Lung (tissue), 11 donors: ENCODE measurements at regions not wholly inside any gene's neighbourhood (a gene's known extent, or its start where the extent isn't known, plus 50 kb on each side); places are given as distances from the start of the nearest gene placed in this dataset.

Experiments used
- ATAC-seq: fragments of 200-7000 bp; cut with Tn5 transposase; one replicate; pipeline ENCODE4 v1.9.1; 2020; ENCODE audit warnings: moderate number of reproducible peaks; ENCODE audit not compliant: insufficient read depth, low FRiP score
- DNase-seq, 3 donors: peaks; one replicate each; pipeline ENCODE4 v3.0.0-alpha.2; 2013 to 2017
- H3K27ac ChIP-seq, 2 donors: one replicate each; pipeline ENCODE4 v1.5.1; 2013; ENCODE audit warnings: mild to moderate bottlenecking in 2 of 2, moderate library complexity in 2 of 2, control low read depth in 1 of 2, inconsistent platforms in 1 of 2, low read depth in 1 of 2, low read length in 1 of 2
- H3K27me3 ChIP-seq, 3 donors: one replicate each; pipeline ENCODE4 v1.5.1; 2013; ENCODE audit warnings: low read length in 2 of 3; ENCODE audit not compliant: control insufficient read depth in 3 of 3, insufficient read depth in 3 of 3
- H3K36me3 ChIP-seq, 4 donors: one replicate each; pipeline ENCODE4 v1.5.1; 2013; ENCODE audit warnings: low read length in 4 of 4, mild to moderate bottlenecking in 1 of 4, moderate library complexity in 1 of 4; ENCODE audit not compliant: control insufficient read depth in 4 of 4, insufficient read depth in 4 of 4
- H3K4me1 ChIP-seq, 5 donors: one replicate each; pipeline ENCODE4 v1.5.1; 2013; ENCODE audit warnings: low read length in 5 of 5, mild to moderate bottlenecking in 2 of 5, moderate library complexity in 1 of 5; ENCODE audit not compliant: control insufficient read depth in 5 of 5, insufficient read depth in 5 of 5
- H3K4me3 ChIP-seq: one replicate; pipeline ENCODE4 v1.5.1; 2013; ENCODE audit warnings: mild to moderate bottlenecking, control low read depth, moderate library complexity
- H3K9ac ChIP-seq, 2 donors: one replicate each; pipeline ENCODE4 v1.5.1; 2013; ENCODE audit warnings: low read length in 2 of 2, control low read depth in 1 of 2; ENCODE audit not compliant: insufficient read depth in 1 of 2
- H3K9me3 ChIP-seq, 4 donors: one replicate each; pipeline ENCODE4 v1.5.1; 2013; ENCODE audit warnings: low read length in 3 of 4, mild to moderate bottlenecking in 1 of 4, moderate library complexity in 1 of 4; ENCODE audit not compliant: control insufficient read depth in 4 of 4, insufficient read depth in 3 of 4
- CTCF ChIP-seq: IDR thresholded peaks from 2 replicates; pipeline ENCODE4 v1.5.1; 2012; ENCODE audit warnings: mild to moderate bottlenecking; ENCODE audit errors: control extremely low read depth, extremely low read depth
- WGBS, 2 donors: extraction: QIAGEN DNeasy Blood & Tissue Kit; methylation state at CpG; one replicate each; pipeline ENCODE4 v1.1.7; 2013; 5-methylcytosine and 5-hydroxymethylcytosine counted together
- donor health status: control.
- donor health status: control.
- donor health status: Bipolar disorder and iron deficiency.
- donor health status: healthy.
- donor health status: DM: yes; HTN: yes; CAD: no.

- TF ChIP-seq CTCF: no peak
- Histone ChIP-seq H3K9me3 (peaks cover 0 to 4% (median under 1%) of the 10 kb centered on the region in 4 donors), H3K27ac (no peak overlapping the region), H3K4me1 (no peaks in the 10 kb centered on the region), H3K27me3 (no peaks in the 10 kb centered on the region), H3K9ac (no peak overlapping the region), H3K4me3 (no peak overlapping the region), H3K36me3 (no peaks in the 10 kb centered on the region)
- ATAC-seq (no peak), DNase-seq (no peak)
- 79 to 84% methylated on average over 15 of the region's 15 CpGs for WGBS, 2 donors
These were observed 346.4 kb upstream of the AJAP1 start for GRCh38 chr1:4307911-4308545.

- Histone ChIP-seq H3K4me1 (no peaks in the 10 kb centered on the region), H3K4me3 (no peak overlapping the region), H3K27me3 (no peaks in the 10 kb centered on the region), H3K27ac (no peak overlapping the region), H3K9me3 (peaks cover 0 to 5% (median 2%) of the 10 kb centered on the region in 4 donors), H3K9ac (no peak overlapping the region), H3K36me3 (no peaks in the 10 kb centered on the region)
- DNase-seq: no peak
- ATAC-seq: no peak
- 65 to 70% methylated on average over 9 of the region's 9 CpGs for WGBS, 2 donors
- no peak for TF ChIP-seq CTCF
These were observed 345.6 kb upstream of the AJAP1 start for GRCh38 chr1:4308806-4309205.

- DNase-seq: no peak
- H3K27ac ChIP-seq: no peak overlapping the region
- ATAC-seq: no peak
- no peaks in the 10 kb centered on the region for H3K27me3 ChIP-seq
- 71 to 79% methylated on average over 9 of the region's 9 CpGs for WGBS, 2 donors
- H3K36me3 ChIP-seq: no peaks in the 10 kb centered on the region
- H3K9ac ChIP-seq: no peak overlapping the region
- no peak for TF ChIP-seq CTCF
- no peaks in the 10 kb centered on the region for H3K4me1 ChIP-seq
- H3K4me3 ChIP-seq: no peak overlapping the region
- H3K9me3 ChIP-seq: peaks cover 0 to 8% (median 3%) of the 10 kb centered on the region in 4 donors
These were observed 344.6 kb upstream of the AJAP1 start for GRCh38 chr1:4309676-4310320.
